ENCODE measurements at regions not wholly inside any gene's neighbourhood (a gene's known extent, or its start where the extent isn't known, plus 50 kb on each side); places are given as distances from the start of the nearest gene placed in this dataset.

DNA sequence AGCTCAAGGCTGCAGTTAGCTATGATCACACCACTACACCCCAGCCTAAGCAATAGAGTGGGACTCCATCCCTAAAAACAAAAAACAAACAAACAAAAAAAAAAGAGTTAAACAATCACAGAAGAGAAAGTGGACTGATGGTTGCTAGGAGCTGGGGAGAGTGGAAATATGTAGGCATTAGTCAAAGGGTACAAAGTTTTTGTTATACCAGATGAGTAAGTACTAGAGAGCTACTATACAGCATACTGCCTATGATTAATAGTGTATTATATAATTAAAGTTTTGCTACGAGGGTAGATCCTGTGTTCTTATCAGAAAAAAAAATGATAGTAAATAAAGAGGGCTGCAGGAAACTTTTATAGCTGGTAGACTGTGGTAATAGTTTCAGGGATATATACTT, 538.6 kb downstream of the ELAVL2 start:
- Histone ChIP-seq H3K27me3 (ENCODE audit: control insufficient read depth, insufficient read depth, low read length) (no peaks in the 10 kb centered on the region), H3K4me3 (ENCODE audit: low read depth, low read length) (no peak overlapping the region), H3K36me3 (ENCODE audit: control insufficient read depth, insufficient read depth, low read length) (no peaks in the 10 kb centered on the region), H3K9ac (ENCODE audit: low read depth, low read length) (no peak overlapping the region), H3K9me3 (ENCODE audit: control insufficient read depth, insufficient read depth, low read length) (no peaks in the 10 kb centered on the region), H3K4me1 (ENCODE audit: control insufficient read depth, insufficient read depth, low read length) (peaks cover 5% of the 10 kb centered on the region; the same call in 1 of the 2 replicates), H3K27ac (ENCODE audit: low read depth, low read length) (no peak overlapping the region)

GRCh38 chr9:23288545-23288944, 537.5 kb downstream of the ELAVL2 start:
- no peaks in the 10 kb centered on the region for H3K9me3 ChIP-seq (ENCODE audit: control insufficient read depth, insufficient read depth, low read length)
- no peak overlapping the region for H3K9ac ChIP-seq (ENCODE audit: low read depth, low read length)
- no peaks in the 10 kb centered on the region for H3K36me3 ChIP-seq (ENCODE audit: control insufficient read depth, insufficient read depth, low read length)
- no peaks in the 10 kb centered on the region for H3K27me3 ChIP-seq (ENCODE audit: control insufficient read depth, insufficient read depth, low read length)
- peaks cover 5% of the 10 kb centered on the region; the same call in 1 of the 2 replicates for H3K4me1 ChIP-seq (ENCODE audit: control insufficient read depth, insufficient read depth, low read length)
- H3K27ac ChIP-seq (ENCODE audit: low read depth, low read length), result no peak overlapping the region
- H3K4me3 ChIP-seq (ENCODE audit: low read depth, low read length), result no peak overlapping the region

DNA sequence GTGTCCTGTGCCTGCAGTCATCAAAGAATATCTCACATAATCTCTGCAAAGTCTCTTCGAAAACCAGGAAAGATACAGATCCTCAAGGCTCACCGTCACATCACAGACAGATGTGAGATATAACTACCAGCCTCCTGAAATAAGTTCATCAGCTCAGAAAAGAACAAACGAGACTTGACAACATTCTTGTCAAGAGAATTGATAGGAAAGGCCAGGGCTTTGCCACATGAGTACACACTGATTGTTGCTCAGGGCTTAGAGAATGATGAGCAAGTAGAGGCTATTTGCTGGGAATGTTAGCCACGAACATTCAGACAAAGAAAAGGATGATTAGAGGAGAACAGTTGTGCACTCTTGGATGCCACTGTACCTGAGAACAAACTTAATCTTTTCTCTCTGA, 535.1 kb downstream of the ELAVL2 start:
- no peak overlapping the region for H3K9ac ChIP-seq (ENCODE audit: low read depth, low read length)
- no peak overlapping the region for H3K27ac ChIP-seq (ENCODE audit: low read depth, low read length)
- H3K9me3 ChIP-seq (ENCODE audit: control insufficient read depth, insufficient read depth, low read length), result no peaks in the 10 kb centered on the region
- H3K4me1 ChIP-seq (ENCODE audit: control insufficient read depth, insufficient read depth, low read length), result peaks cover 5% of the 10 kb centered on the region; the same call in 1 of the 2 replicates
- H3K27me3 ChIP-seq (ENCODE audit: control insufficient read depth, insufficient read depth, low read length), result no peaks in the 10 kb centered on the region
- H3K36me3 ChIP-seq (ENCODE audit: control insufficient read depth, insufficient read depth, low read length), result no peaks in the 10 kb centered on the region
- no peak overlapping the region for H3K4me3 ChIP-seq (ENCODE audit: low read depth, low read length)

DNA sequence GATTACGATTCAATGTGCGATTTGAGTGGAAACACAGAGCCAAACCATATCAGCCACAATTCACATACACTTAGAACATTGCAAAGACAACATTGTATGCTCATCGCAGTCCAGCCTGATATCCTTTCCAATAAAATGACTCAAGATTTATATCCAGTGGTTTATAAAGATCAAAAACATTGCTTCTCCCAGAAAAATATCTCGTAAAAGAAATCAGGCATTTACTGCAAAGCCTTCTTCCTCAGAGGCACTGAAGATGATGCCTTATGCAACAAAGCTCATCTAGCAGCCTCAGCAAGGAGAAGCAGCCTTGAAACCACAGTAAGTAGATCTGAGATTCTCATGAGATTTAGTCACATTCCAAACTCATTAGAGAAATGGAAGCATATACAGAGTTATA, 523.8 kb downstream of the ELAVL2 start:
- no peaks in the 10 kb centered on the region for H3K4me1 ChIP-seq (ENCODE audit: control insufficient read depth, insufficient read depth, low read length)
- H3K4me3 ChIP-seq (ENCODE audit: low read depth, low read length), result no peak overlapping the region
- no peaks in the 10 kb centered on the region for H3K36me3 ChIP-seq (ENCODE audit: control insufficient read depth, insufficient read depth, low read length)
- H3K27ac ChIP-seq (ENCODE audit: low read depth, low read length), result no peak overlapping the region
- no peak overlapping the region for H3K9ac ChIP-seq (ENCODE audit: low read depth, low read length)
- H3K27me3 ChIP-seq (ENCODE audit: control insufficient read depth, insufficient read depth, low read length), result no peaks in the 10 kb centered on the region
- no peaks in the 10 kb centered on the region for H3K9me3 ChIP-seq (ENCODE audit: control insufficient read depth, insufficient read depth, low read length)

- no peaks in the 10 kb centered on the region for H3K4me1 ChIP-seq (ENCODE audit: control insufficient read depth, insufficient read depth, low read length)
- no peak overlapping the region for H3K27ac ChIP-seq (ENCODE audit: low read depth, low read length)
- no peak overlapping the region for H3K9ac ChIP-seq (ENCODE audit: low read depth, low read length)
- no peaks in the 10 kb centered on the region for H3K9me3 ChIP-seq (ENCODE audit: control insufficient read depth, insufficient read depth, low read length)
- no peak overlapping the region for H3K4me3 ChIP-seq (ENCODE audit: low read depth, low read length)
- no peaks in the 10 kb centered on the region for H3K36me3 ChIP-seq (ENCODE audit: control insufficient read depth, insufficient read depth, low read length)
- no peaks in the 10 kb centered on the region for H3K27me3 ChIP-seq (ENCODE audit: control insufficient read depth, insufficient read depth, low read length)
Measured at GRCh38 chr9:23306731-23307130, 519.3 kb downstream of the ELAVL2 start.

DNA sequence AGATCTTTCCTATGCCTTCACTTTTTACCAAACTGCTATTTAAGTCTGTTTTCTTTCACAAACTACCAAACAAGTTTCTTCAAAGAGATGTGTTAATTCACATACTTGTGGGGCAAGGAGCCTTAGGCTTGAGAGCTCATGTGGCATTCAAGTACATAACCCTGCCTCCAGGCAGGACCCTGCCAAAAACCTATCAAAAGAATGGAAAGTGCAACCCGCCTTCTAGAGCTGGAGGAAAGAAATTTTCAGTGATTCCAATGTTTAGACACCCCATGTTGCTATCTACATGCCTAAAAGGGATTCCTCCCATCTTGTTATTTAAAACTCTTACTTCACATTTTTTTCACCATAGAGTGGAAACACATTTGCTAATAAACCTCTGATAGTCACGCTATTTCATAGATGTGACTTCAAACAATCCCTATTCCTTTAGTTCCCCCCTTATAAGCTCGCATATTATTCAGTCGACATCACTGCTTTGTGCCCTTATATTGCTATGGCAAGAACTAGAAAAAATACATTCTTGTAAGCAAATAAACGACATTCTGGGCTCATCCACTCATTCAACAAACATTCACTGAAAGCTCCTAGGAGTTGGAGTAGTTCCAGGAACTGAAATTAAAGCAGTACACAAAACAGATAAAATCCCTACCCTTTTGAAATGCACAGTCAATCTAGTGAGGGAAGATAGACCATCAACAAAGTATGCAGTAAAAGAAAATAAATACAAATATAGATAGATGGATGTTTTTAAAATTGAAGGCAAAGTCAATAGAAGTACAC, 518.1 kb downstream of the ELAVL2 start:
- Histone ChIP-seq H3K4me1 (ENCODE audit: control insufficient read depth, insufficient read depth, low read length) (no peaks in the 10 kb centered on the region), H3K27me3 (ENCODE audit: control insufficient read depth, insufficient read depth, low read length) (no peaks in the 10 kb centered on the region), H3K9me3 (ENCODE audit: control insufficient read depth, insufficient read depth, low read length) (no peaks in the 10 kb centered on the region), H3K27ac (ENCODE audit: low read depth, low read length) (no peak overlapping the region), H3K4me3 (ENCODE audit: low read depth, low read length) (no peak overlapping the region), H3K36me3 (ENCODE audit: control insufficient read depth, insufficient read depth, low read length) (no peaks in the 10 kb centered on the region), H3K9ac (ENCODE audit: low read depth, low read length) (no peak overlapping the region)

DNA sequence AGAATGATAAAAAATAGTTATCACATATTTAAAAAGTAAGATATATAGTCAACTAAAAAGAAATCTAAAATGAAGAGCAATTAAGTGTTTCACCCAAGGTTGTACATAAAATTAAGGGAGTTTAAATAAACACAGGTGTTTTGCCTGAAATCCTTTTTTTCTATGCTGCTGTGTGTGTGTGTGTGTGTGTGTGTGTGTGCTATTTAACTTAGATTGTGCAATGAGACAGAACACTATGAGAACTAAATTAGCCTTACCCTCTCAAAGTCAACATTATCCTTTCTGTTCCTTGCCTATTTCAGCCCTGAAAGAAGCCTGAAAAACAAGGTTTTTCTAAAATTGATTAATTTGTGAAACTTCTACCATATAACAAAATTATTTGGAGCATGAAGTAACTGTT, 516.2 kb downstream of the ELAVL2 start:
- H3K9ac ChIP-seq (ENCODE audit: low read depth, low read length), result no peak overlapping the region
- no peaks in the 10 kb centered on the region for H3K27me3 ChIP-seq (ENCODE audit: control insufficient read depth, insufficient read depth, low read length)
- H3K9me3 ChIP-seq (ENCODE audit: control insufficient read depth, insufficient read depth, low read length), result no peaks in the 10 kb centered on the region
- no peaks in the 10 kb centered on the region for H3K4me1 ChIP-seq (ENCODE audit: control insufficient read depth, insufficient read depth, low read length)
- no peak overlapping the region for H3K4me3 ChIP-seq (ENCODE audit: low read depth, low read length)
- H3K27ac ChIP-seq (ENCODE audit: low read depth, low read length), result no peak overlapping the region
- no peaks in the 10 kb centered on the region for H3K36me3 ChIP-seq (ENCODE audit: control insufficient read depth, insufficient read depth, low read length)

DNA sequence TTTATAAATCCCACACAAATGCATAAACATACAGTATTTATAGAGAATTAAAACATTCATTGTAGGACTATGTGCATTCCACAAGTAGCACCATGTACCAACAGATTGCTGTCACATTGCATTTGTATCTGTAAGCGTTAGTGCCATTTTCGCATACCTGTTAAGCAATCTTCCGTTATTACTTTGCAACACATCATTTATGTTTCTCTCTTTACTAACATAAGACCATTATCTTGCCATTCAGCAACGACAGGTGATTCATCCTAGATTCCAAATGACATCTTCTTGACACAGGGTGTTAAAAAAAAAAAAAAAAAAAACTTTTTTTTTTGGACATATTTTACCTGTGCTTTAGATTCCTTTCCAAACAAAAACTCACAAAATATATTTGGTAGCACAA, 511.8 kb downstream of the ELAVL2 start:
- H3K36me3 ChIP-seq (ENCODE audit: control insufficient read depth, insufficient read depth, low read length), result no peaks in the 10 kb centered on the region
- H3K27me3 ChIP-seq (ENCODE audit: control insufficient read depth, insufficient read depth, low read length), result no peaks in the 10 kb centered on the region
- no peak overlapping the region for H3K27ac ChIP-seq (ENCODE audit: low read depth, low read length)
- no peaks in the 10 kb centered on the region for H3K9me3 ChIP-seq (ENCODE audit: control insufficient read depth, insufficient read depth, low read length)
- H3K4me1 ChIP-seq (ENCODE audit: control insufficient read depth, insufficient read depth, low read length), result peaks cover 11% of the 10 kb centered on the region
- no peak overlapping the region for H3K9ac ChIP-seq (ENCODE audit: low read depth, low read length)
- no peak overlapping the region for H3K4me3 ChIP-seq (ENCODE audit: low read depth, low read length)

- Histone ChIP-seq H3K27ac (ENCODE audit: low read depth, low read length) (no peak overlapping the region), H3K9ac (ENCODE audit: low read depth, low read length) (no peak overlapping the region), H3K4me1 (ENCODE audit: control insufficient read depth, insufficient read depth, low read length) (peaks cover 11% of the 10 kb centered on the region), H3K27me3 (ENCODE audit: control insufficient read depth, insufficient read depth, low read length) (peaks cover 16% of the 10 kb centered on the region), H3K4me3 (ENCODE audit: low read depth, low read length) (no peak overlapping the region), H3K9me3 (ENCODE audit: control insufficient read depth, insufficient read depth, low read length) (no peaks in the 10 kb centered on the region), H3K36me3 (ENCODE audit: control insufficient read depth, insufficient read depth, low read length) (no peaks in the 10 kb centered on the region)
Measured at GRCh38 chr9:23319092-23319491, 506.9 kb downstream of the ELAVL2 start.

DNA sequence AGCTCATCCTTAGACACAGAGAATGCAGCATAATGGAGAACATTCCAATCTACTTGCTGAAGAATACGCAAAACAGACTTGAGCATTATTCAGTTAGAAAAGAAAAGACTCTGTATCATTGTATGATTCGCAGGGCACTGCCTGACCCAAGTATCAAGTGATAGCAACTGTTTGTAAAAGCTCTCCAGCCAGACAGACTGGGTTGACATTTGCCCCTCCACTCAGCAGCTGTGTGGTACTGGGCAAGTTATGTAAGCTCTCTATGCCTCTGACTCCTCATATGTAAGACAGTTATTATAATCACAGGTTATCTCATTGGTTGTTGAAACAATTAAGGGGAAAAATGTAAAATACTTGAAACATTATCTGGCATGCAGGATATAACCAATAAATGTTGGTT, 505.0 kb downstream of the ELAVL2 start:
- no peaks in the 10 kb centered on the region for H3K9me3 ChIP-seq (ENCODE audit: control insufficient read depth, insufficient read depth, low read length)
- H3K9ac ChIP-seq (ENCODE audit: low read depth, low read length), result no peak overlapping the region
- no peaks in the 10 kb centered on the region for H3K36me3 ChIP-seq (ENCODE audit: control insufficient read depth, insufficient read depth, low read length)
- H3K4me1 ChIP-seq (ENCODE audit: control insufficient read depth, insufficient read depth, low read length), result peaks cover 2% of the 10 kb centered on the region; the same call in 1 of the 2 replicates
- H3K27ac ChIP-seq (ENCODE audit: low read depth, low read length), result no peak overlapping the region
- H3K27me3 ChIP-seq (ENCODE audit: control insufficient read depth, insufficient read depth, low read length), result peaks cover 35% of the 10 kb centered on the region
- no peak overlapping the region for H3K4me3 ChIP-seq (ENCODE audit: low read depth, low read length)

- no peak overlapping the region for H3K9ac ChIP-seq (ENCODE audit: low read depth, low read length)
- H3K27me3 ChIP-seq (ENCODE audit: control insufficient read depth, insufficient read depth, low read length), result peaks cover 38% of the 10 kb centered on the region
- no peaks in the 10 kb centered on the region for H3K36me3 ChIP-seq (ENCODE audit: control insufficient read depth, insufficient read depth, low read length)
- H3K4me1 ChIP-seq (ENCODE audit: control insufficient read depth, insufficient read depth, low read length), result no peaks in the 10 kb centered on the region
- no peak overlapping the region for H3K27ac ChIP-seq (ENCODE audit: low read depth, low read length)
- no peak overlapping the region for H3K4me3 ChIP-seq (ENCODE audit: low read depth, low read length)
- no peaks in the 10 kb centered on the region for H3K9me3 ChIP-seq (ENCODE audit: control insufficient read depth, insufficient read depth, low read length)
Measured at GRCh38 chr9:23322392-23322791, 503.6 kb downstream of the ELAVL2 start.

Data from HUES48 (cell line).